KMS-11 (cell line): ENCODE measurements at regions not wholly inside any gene's neighbourhood (a gene's known extent, or its start where the extent isn't known, plus 50 kb on each side); places are given as distances from the start of the nearest gene placed in this dataset.

Experiments
- H2AFZ ChIP-seq: fragments of 200-600 bp; sonication (generic); 2 replicates; pipeline ENCODE4 v1.6.1; 2016; ENCODE audit warnings: antibody characterized with exemption, mixed run types, low read depth
- H3K27ac ChIP-seq: fragments of 200-600 bp; sonication (generic); 2 replicates; pipeline ENCODE4 v1.6.1; 2016; ENCODE audit warnings: mild to moderate bottlenecking, mixed run types
- H3K27me3 ChIP-seq: fragments of 200-600 bp; sonication (generic); 2 replicates; pipeline ENCODE4 v1.6.1; 2017; ENCODE audit warnings: mild to moderate bottlenecking, low read depth, mixed run types, moderate library complexity; ENCODE audit not compliant: insufficient read depth
- H3K36me3 ChIP-seq: fragments of 200-600 bp; sonication (generic); 2 replicates; pipeline ENCODE4 v1.6.1; 2017; ENCODE audit warnings: mild to moderate bottlenecking, mixed run types; ENCODE audit not compliant: insufficient read depth
- H3K4me1 ChIP-seq: fragments of 200-600 bp; sonication (generic); 2 replicates; pipeline ENCODE4 v1.6.1; 2016; ENCODE audit warnings: mild to moderate bottlenecking, low read depth, mixed run types; ENCODE audit not compliant: poor library complexity, severe bottlenecking
- H3K4me2 ChIP-seq: fragments of 200-600 bp; sonication (generic); 2 replicates; pipeline ENCODE4 v1.7.0; 2016; ENCODE audit warnings: mild to moderate bottlenecking, mixed run types
- H3K4me3 ChIP-seq: fragments of 200-600 bp; sonication (generic); IDR thresholded peaks from 2 replicates; pipeline ENCODE4 v1.6.1; 2017; ENCODE audit warnings: low read depth, low read length, mixed read lengths; ENCODE audit not compliant: insufficient read depth
- H3K79me2 ChIP-seq: fragments of 200-600 bp; sonication (generic); 2 replicates; pipeline ENCODE4 v1.6.1; 2016; ENCODE audit warnings: low read depth, mixed run types; ENCODE audit not compliant: insufficient read depth
- H3K9ac ChIP-seq: fragments of 200-600 bp; sonication (generic); 2 replicates; pipeline ENCODE4 v1.6.1; 2016; ENCODE audit warnings: mild to moderate bottlenecking, mixed run types
- H4K20me1 ChIP-seq: fragments of 200-600 bp; sonication (generic); 2 replicates; pipeline ENCODE4 v1.6.1; 2016; ENCODE audit warnings: mild to moderate bottlenecking, mixed run types; ENCODE audit not compliant: insufficient read depth
- CTCF ChIP-seq: fragments of 200-600 bp; sonication (generic); conservative IDR thresholded peaks from 2 replicates; pipeline ENCODE4 v1.6.1; 2017; ENCODE audit warnings: low read depth, mild to moderate bottlenecking, antibody characterized with exemption, low read length, moderate library complexity, mixed read lengths

- H3K27ac ChIP-seq, result no peak overlapping the region
- H2AFZ ChIP-seq, result no peak overlapping the region
- no peak overlapping the region for H3K4me3 ChIP-seq
- H3K79me2 ChIP-seq, result no peaks in the 10 kb centered on the region
- H3K36me3 ChIP-seq, result no peaks in the 10 kb centered on the region
- no peak overlapping the region for H3K9ac ChIP-seq
- no peaks in the 10 kb centered on the region for H3K27me3 ChIP-seq
- H3K4me2 ChIP-seq, result no peak overlapping the region
- no peaks in the 10 kb centered on the region for H3K4me1 ChIP-seq
- no peak for TF ChIP-seq CTCF
- H4K20me1 ChIP-seq, result no peaks in the 10 kb centered on the region
Observed at GRCh38 chr14:26067786-26068459, 529.9 kb downstream of the NOVA1 start.

GRCh38 chr14:26067341-26067740, 530.5 kb downstream of the NOVA1 start:
- Histone ChIP-seq H3K27ac (no peak overlapping the region), H3K9ac (no peak overlapping the region), H3K79me2 (no peaks in the 10 kb centered on the region), H3K4me1 (no peaks in the 10 kb centered on the region), H3K4me2 (no peak overlapping the region), H3K27me3 (no peaks in the 10 kb centered on the region), H3K4me3 (no peak overlapping the region), H2AFZ (no peak overlapping the region), H3K36me3 (no peaks in the 10 kb centered on the region), H4K20me1 (no peaks in the 10 kb centered on the region)
- no peak for TF ChIP-seq CTCF

GRCh38 chr14:26056036-26056616, 541.7 kb downstream of the NOVA1 start:
- Histone ChIP-seq H3K27me3 (no peaks in the 10 kb centered on the region), H3K36me3 (no peaks in the 10 kb centered on the region), H3K79me2 (no peaks in the 10 kb centered on the region), H3K27ac (no peak overlapping the region), H3K4me3 (no peak overlapping the region), H3K4me1 (no peaks in the 10 kb centered on the region), H3K9ac (no peak overlapping the region), H2AFZ (no peak overlapping the region), H3K4me2 (no peak overlapping the region), H4K20me1 (no peaks in the 10 kb centered on the region)
- TF ChIP-seq CTCF, result no peak

- Histone ChIP-seq H3K27ac (no peak overlapping the region), H3K4me1 (no peaks in the 10 kb centered on the region)
- TF ChIP-seq CTCF, result no peak
Observed at GRCh38 chr14:26032348-26032747, 565.5 kb downstream of the NOVA1 start.

More at GRCh38 chr14:26032348-26032747, 565.5 kb downstream of the NOVA1 start:
- H2AFZ ChIP-seq, result no peak overlapping the region
- H3K79me2 ChIP-seq, result no peaks in the 10 kb centered on the region
- no peak overlapping the region for H3K9ac ChIP-seq
- no peaks in the 10 kb centered on the region for H3K36me3 ChIP-seq
- H4K20me1 ChIP-seq, result no peaks in the 10 kb centered on the region
- H3K4me2 ChIP-seq, result no peak overlapping the region
- no peaks in the 10 kb centered on the region for H3K27me3 ChIP-seq
- no peak overlapping the region for H3K4me3 ChIP-seq
